ENCODE measurements at regions not wholly inside any gene's neighbourhood (a gene's known extent, or its start where the extent isn't known, plus 50 kb on each side); places are given as distances from the start of the nearest gene placed in this dataset.

DNA sequence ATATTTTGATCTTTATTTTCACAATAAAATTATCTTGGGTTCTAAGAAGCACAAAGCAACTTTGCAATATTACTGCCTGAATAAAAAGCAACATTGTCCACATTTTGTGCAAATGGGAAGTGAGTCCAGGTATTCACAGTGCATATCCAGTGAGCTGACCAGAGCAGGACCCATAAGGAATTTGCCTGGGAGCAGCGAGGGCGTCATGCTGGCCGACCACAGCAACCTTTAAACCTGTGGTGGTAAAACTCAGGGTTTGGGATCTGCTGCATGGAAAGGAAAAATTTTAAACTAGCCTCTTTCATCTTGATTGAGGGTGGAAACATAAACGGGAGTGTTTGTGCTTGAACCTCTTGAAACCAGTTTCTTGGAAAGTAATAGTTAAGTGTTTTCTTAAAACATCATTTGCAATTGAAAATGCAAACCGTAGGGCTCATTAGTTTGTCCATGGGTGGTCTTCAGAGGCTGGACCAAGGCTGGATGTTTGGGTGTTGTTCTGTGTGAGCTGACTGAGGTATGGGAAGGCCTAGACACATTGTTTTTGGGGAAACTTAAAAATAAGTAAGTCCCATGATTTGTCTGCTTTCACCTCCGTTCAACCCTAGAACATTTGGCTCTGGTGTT lies 85.0 kb upstream of the ANKH start:
- TF ChIP-seq POLR2AphosphoS5 (IDR thresholded peaks at IDR 0.05; ENCODE audit: insufficient read depth, low read depth, low read length) (no peak), POLR2A (IDR thresholded peaks at IDR 0.05; ENCODE audit: low read depth, low read length) (no peak), EZH2 (IDR thresholded peaks at IDR 0.05; ENCODE audit: borderline replicate concordance, low read depth, low read length, severe bottlenecking) (no peak), MAX (IDR thresholded peaks at IDR 0.05; ENCODE audit: insufficient read depth, insufficient read length) (no peak), GATA2 (IDR thresholded peaks at IDR 0.05; ENCODE audit: insufficient read depth, insufficient read length, low read depth, low read length) (no peak), FOS (IDR thresholded peaks at IDR 0.05; ENCODE audit: borderline replicate concordance, insufficient read depth, low read length) (no peak), JUN (IDR thresholded peaks at IDR 0.05; ENCODE audit: borderline replicate concordance, insufficient read depth, insufficient read length, low read depth) (no peak), MYC (IDR thresholded peaks at IDR 0.05; ENCODE audit: low read depth, low read length) (no peak)
- TF ChIP-seq, protein P1, sequence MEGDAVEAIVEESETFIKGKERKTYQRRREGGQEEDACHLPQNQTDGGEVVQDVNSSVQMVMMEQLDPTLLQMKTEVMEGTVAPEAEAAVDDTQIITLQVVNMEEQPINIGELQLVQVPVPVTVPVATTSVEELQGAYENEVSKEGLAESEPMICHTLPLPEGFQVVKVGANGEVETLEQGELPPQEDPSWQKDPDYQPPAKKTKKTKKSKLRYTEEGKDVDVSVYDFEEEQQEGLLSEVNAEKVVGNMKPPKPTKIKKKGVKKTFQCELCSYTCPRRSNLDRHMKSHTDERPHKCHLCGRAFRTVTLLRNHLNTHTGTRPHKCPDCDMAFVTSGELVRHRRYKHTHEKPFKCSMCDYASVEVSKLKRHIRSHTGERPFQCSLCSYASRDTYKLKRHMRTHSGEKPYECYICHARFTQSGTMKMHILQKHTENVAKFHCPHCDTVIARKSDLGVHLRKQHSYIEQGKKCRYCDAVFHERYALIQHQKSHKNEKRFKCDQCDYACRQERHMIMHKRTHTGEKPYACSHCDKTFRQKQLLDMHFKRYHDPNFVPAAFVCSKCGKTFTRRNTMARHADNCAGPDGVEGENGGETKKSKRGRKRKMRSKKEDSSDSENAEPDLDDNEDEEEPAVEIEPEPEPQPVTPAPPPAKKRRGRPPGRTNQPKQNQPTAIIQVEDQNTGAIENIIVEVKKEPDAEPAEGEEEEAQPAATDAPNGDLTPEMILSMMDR (IDR thresholded peaks at IDR 0.05; ENCODE audit: extremely low read depth in 1 of 2, insufficient read depth in 1 of 2, low read depth in 1 of 2, low read length in 2 of 2) = no peak

Measured in endothelial cell of umbilical vein (primary cell).